NCI-H1105 (cell line): ENCODE measurements at regions not wholly inside any gene's neighbourhood (a gene's known extent, or its start where the extent isn't known, plus 50 kb on each side); places are given as distances from the start of the nearest gene placed in this dataset.

Source experiments
- DNase-seq: peaks from one replicate; lab custom pipeline; 2025; lab: John Stamatoyannopoulos, UW

- DNase-seq: no peak
These were observed 60.2 kb downstream of the ADAMTS1 start for GRCh38 chr21:26784974-26785373.

- DNase-seq: no peak
These were observed 61.6 kb downstream of the ADAMTS1 start for GRCh38 chr21:26783466-26784195.

GRCh38 chr21:26782747-26783146, 62.5 kb downstream of the ADAMTS1 start:
- DNase-seq: no peak

GRCh38 chr21:26782331-26782730, 62.9 kb downstream of the ADAMTS1 start:
- no peak for DNase-seq

- no peak for DNase-seq
These were observed 63.9 kb downstream of the ADAMTS1 start for GRCh38 chr21:26781331-26781730.

- DNase-seq: no peak
These were observed 68.0 kb downstream of the ADAMTS1 start for GRCh38 chr21:26777166-26777565.

GRCh38 chr21:26776310-26777021, 68.7 kb downstream of the ADAMTS1 start:
- no peak for DNase-seq

GRCh38 chr21:26773058-26773457, 72.2 kb downstream of the ADAMTS1 start:
- no peak for DNase-seq

GRCh38 chr21:26769613-26770188, 75.5 kb downstream of the ADAMTS1 start:
- no peak for DNase-seq

GRCh38 chr21:26766826-26767325, 78.3 kb downstream of the ADAMTS1 start:
- no peak for DNase-seq

GRCh38 chr21:26761174-26761915, 83.9 kb downstream of the ADAMTS1 start:
- DNase-seq: no peak

- DNase-seq: no peak
These were observed 85.5 kb downstream of the ADAMTS1 start for GRCh38 chr21:26759731-26760130.

GRCh38 chr21:26758083-26758880, 86.9 kb downstream of the ADAMTS1 start:
- DNase-seq: no peak

GRCh38 chr21:26756491-26757159, 88.6 kb downstream of the ADAMTS1 start:
- no peak for DNase-seq

- no peak for DNase-seq
These were observed 90.4 kb downstream of the ADAMTS1 start for GRCh38 chr21:26754853-26755252.

- DNase-seq: no peak
These were observed 91.4 kb downstream of the ADAMTS1 start for GRCh38 chr21:26753822-26754221.

GRCh38 chr21:26752849-26753248, 92.4 kb downstream of the ADAMTS1 start:
- no peak for DNase-seq

- DNase-seq: no peak
These were observed 93.9 kb downstream of the ADAMTS1 start for GRCh38 chr21:26751305-26751704.

GRCh38 chr21:26748066-26748465, 97.1 kb downstream of the ADAMTS1 start:
- no peak for DNase-seq

- no peak for DNase-seq
These were observed 98.0 kb downstream of the ADAMTS1 start for GRCh38 chr21:26747216-26747615.

GRCh38 chr21:26743524-26743923, 101.7 kb downstream of the ADAMTS1 start:
- DNase-seq: no peak
